WTC11 (cell line): ENCODE measurements at regions not wholly inside any gene's neighbourhood (a gene's known extent, or its start where the extent isn't known, plus 50 kb on each side); places are given as distances from the start of the nearest gene placed in this dataset.
A peak's percentile ranks its signal among the peaks of the same experiment; 100 is the strongest.

Source experiments
- ATAC-seq: fragments of 200-7000 bp; cut with Tn5 transposase; 2 replicates; pipeline ENCODE4 v1.10.0; 2021; ENCODE audit warnings: mild to moderate bottlenecking, moderate library complexity
- CTCF ChIA-PET: fragments of 300-600 bp; sonication (Branson Sonifier 250); formaldehyde crosslinking; loops from one replicate; lab custom pipeline; 2021; ENCODE audit warnings: antibody characterized with exemption; lab: Charles Lee
- POLR2A ChIA-PET: fragments of 350-600 bp; sonication (Branson Sonifier 250); formaldehyde crosslinking; loops from one replicate; lab custom pipeline; 2021; ENCODE audit warnings: antibody characterized with exemption; lab: Charles Lee
- DNase-seq: peaks from one replicate; pipeline ENCODE4 v3.0.0; 2021; ENCODE audit warnings: low spot score
- H3K27ac Mint-ChIP-seq: 2 replicates; pipeline ENCODE4 v1.8.0; 2021; ENCODE audit warnings: mixed read lengths
- H3K27me3 Mint-ChIP-seq: 2 replicates; pipeline ENCODE4 v1.8.0; 2021; ENCODE audit warnings: low read depth, mild to moderate bottlenecking, moderate library complexity, mixed read lengths
- H3K36me3 Mint-ChIP-seq: 2 replicates; pipeline ENCODE4 v1.8.0; 2021; ENCODE audit warnings: mixed read lengths
- H3K4me1 Mint-ChIP-seq: 2 replicates; pipeline ENCODE4 v1.8.0; 2022; ENCODE audit warnings: mixed read lengths
- H3K4me3 Mint-ChIP-seq: 2 replicates; pipeline ENCODE4 v1.8.0; 2021; ENCODE audit warnings: mild to moderate bottlenecking, moderate library complexity, mixed read lengths
- H3K9me3 Mint-ChIP-seq: 2 replicates; pipeline ENCODE4 v1.8.0; 2021; ENCODE audit warnings: mixed read lengths
- EMX1 ChIP-seq: fragments of 250-450 bp; sonication (Bioruptor Pico); IDR thresholded peaks from 2 replicates; pipeline ENCODE4 v1.8.0; 2021; ENCODE audit warnings: mild to moderate bottlenecking
- FOXP1 ChIP-seq: sonication (generic); formaldehyde crosslinking; IDR thresholded peaks from 2 replicates; pipeline ENCODE4 v1.8.0; 2022; ENCODE audit warnings: missing genetic modification reagents, mild to moderate bottlenecking, moderate library complexity, borderline replicate concordance
- GABPB1 ChIP-seq: sonication (generic); formaldehyde crosslinking; IDR thresholded peaks from 2 replicates; pipeline ENCODE4 v1.8.1; 2023; ENCODE audit warnings: mild to moderate bottlenecking, missing genetic modification reagents
- HMGA2 ChIP-seq: fragments of 250-450 bp; sonication (Bioruptor Pico); IDR thresholded peaks from 2 replicates; pipeline ENCODE4 v1.4.0; 2021; ENCODE audit warnings: mild to moderate bottlenecking, moderate library complexity
- MXD4 ChIP-seq: fragments of 250-450 bp; sonication (Bioruptor Pico); IDR thresholded peaks from 2 replicates; pipeline ENCODE4 v1.8.0; 2021; ENCODE audit warnings: mild to moderate bottlenecking, moderate library complexity, borderline replicate concordance
- NFE2L1 ChIP-seq: sonication (generic); formaldehyde crosslinking; IDR thresholded peaks from 2 replicates; pipeline ENCODE4 v1.8.1; 2023; ENCODE audit warnings: missing genetic modification reagents
- NR1H2 ChIP-seq: sonication (generic); formaldehyde crosslinking; IDR thresholded peaks from 2 replicates; pipeline ENCODE4 v1.9.0; 2021; ENCODE audit warnings: mild to moderate bottlenecking, moderate library complexity, missing genetic modification reagents
- OVOL2 ChIP-seq: fragments of 250-450 bp; sonication (Bioruptor Pico); IDR thresholded peaks from 2 replicates; pipeline ENCODE4 v1.9.0; 2021; ENCODE audit warnings: mild to moderate bottlenecking, borderline replicate concordance
- SMAD4 ChIP-seq: sonication (generic); formaldehyde crosslinking; IDR thresholded peaks from 2 replicates; pipeline ENCODE4 v1.8.0; 2022; ENCODE audit warnings: mild to moderate bottlenecking, missing genetic modification reagents
- SOX15 ChIP-seq: fragments of 250-450 bp; sonication (Bioruptor Pico); IDR thresholded peaks from 2 replicates; pipeline ENCODE4 v1.9.0; 2021; ENCODE audit warnings: mild to moderate bottlenecking
- SP1 ChIP-seq: sonication (generic); formaldehyde crosslinking; conservative IDR thresholded peaks from 2 replicates; pipeline ENCODE4 v1.8.1; 2022; ENCODE audit warnings: missing genetic modification reagents
- TEAD1 ChIP-seq: sonication (generic); formaldehyde crosslinking; IDR thresholded peaks from 2 replicates; pipeline ENCODE4 v1.8.0; 2022; ENCODE audit warnings: mild to moderate bottlenecking, missing genetic modification reagents
- USF1 ChIP-seq: sonication (generic); formaldehyde crosslinking; IDR thresholded peaks from 2 replicates; pipeline ENCODE4 v1.8.0; 2022; ENCODE audit warnings: mild to moderate bottlenecking, missing genetic modification reagents
- USF2 ChIP-seq: sonication (generic); formaldehyde crosslinking; IDR thresholded peaks from 2 replicates; pipeline ENCODE4 v1.8.1; 2023; ENCODE audit warnings: mild to moderate bottlenecking, missing genetic modification reagents, moderate library complexity
- ZNF138 ChIP-seq: sonication (generic); formaldehyde crosslinking; conservative IDR thresholded peaks from 2 replicates; pipeline ENCODE4 v1.8.1; 2022; ENCODE audit warnings: mild to moderate bottlenecking, moderate library complexity, missing genetic modification reagents
- ZNF232 ChIP-seq: sonication (generic); formaldehyde crosslinking; IDR thresholded peaks from 2 replicates; pipeline ENCODE4 v1.8.0; 2022; ENCODE audit warnings: mild to moderate bottlenecking, missing genetic modification reagents
- ZNF317 ChIP-seq: sonication (generic); formaldehyde crosslinking; IDR thresholded peaks from 2 replicates; pipeline ENCODE4 v1.8.1; 2023; ENCODE audit warnings: low read depth, mild to moderate bottlenecking, moderate library complexity, missing genetic modification reagents, borderline replicate concordance
- ZNF396 ChIP-seq: fragments of 250-450 bp; sonication (Bioruptor Pico); IDR thresholded peaks from 2 replicates; pipeline ENCODE4 v1.8.0; 2021; ENCODE audit warnings: mild to moderate bottlenecking, moderate library complexity, borderline replicate concordance
- ZNF425 ChIP-seq: fragments of 250-450 bp; sonication (Bioruptor Pico); conservative IDR thresholded peaks from 2 replicates; pipeline ENCODE4 v1.9.0; 2021; ENCODE audit warnings: mild to moderate bottlenecking
- ZNF671 ChIP-seq: fragments of 250-450 bp; sonication (Bioruptor Pico); IDR thresholded peaks from 2 replicates; pipeline ENCODE4 v1.8.0; 2021; ENCODE audit warnings: mild to moderate bottlenecking
- TF ChIP-seq, protein P1 (sequence below): sonication (generic); formaldehyde crosslinking; IDR thresholded peaks from 2 replicates; pipeline ENCODE4 v1.8.1; 2023; ENCODE audit warnings: mild to moderate bottlenecking, moderate library complexity, missing genetic modification reagents
- TF ChIP-seq, protein P2 (sequence below): sonication (generic); formaldehyde crosslinking; IDR thresholded peaks from 2 replicates; pipeline ENCODE4 v1.8.0; 2023; ENCODE audit warnings: missing genetic modification reagents
- TF ChIP-seq, protein P3 (sequence below): sonication (generic); formaldehyde crosslinking; conservative IDR thresholded peaks from 2 replicates; pipeline ENCODE4 v1.8.1; 2022; ENCODE audit warnings: mild to moderate bottlenecking, missing genetic modification reagents
- TF ChIP-seq, protein P4 (sequence below): sonication (generic); formaldehyde crosslinking; IDR thresholded peaks from 2 replicates; pipeline ENCODE4 v1.8.1; 2023; ENCODE audit warnings: mild to moderate bottlenecking, missing genetic modification reagents
- TF ChIP-seq, protein P5 (sequence below): sonication (generic); formaldehyde crosslinking; IDR thresholded peaks from 2 replicates; pipeline ENCODE4 v1.8.0; 2022; ENCODE audit warnings: mild to moderate bottlenecking, missing genetic modification reagents

- TF ChIP-seq, protein P1, sequence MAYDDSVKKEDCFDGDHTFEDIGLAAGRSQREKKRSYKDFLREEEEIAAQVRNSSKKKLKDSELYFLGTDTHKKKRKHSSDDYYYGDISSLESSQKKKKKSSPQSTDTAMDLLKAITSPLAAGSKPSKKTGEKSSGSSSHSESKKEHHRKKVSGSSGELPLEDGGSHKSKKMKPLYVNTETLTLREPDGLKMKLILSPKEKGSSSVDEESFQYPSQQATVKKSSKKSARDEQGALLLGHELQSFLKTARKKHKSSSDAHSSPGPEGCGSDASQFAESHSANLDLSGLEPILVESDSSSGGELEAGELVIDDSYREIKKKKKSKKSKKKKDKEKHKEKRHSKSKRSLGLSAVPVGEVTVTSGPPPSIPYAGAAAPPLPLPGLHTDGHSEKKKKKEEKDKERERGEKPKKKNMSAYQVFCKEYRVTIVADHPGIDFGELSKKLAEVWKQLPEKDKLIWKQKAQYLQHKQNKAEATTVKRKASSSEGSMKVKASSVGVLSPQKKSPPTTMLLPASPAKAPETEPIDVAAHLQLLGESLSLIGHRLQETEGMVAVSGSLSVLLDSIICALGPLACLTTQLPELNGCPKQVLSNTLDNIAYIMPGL (CRISPR knock-in tag), result no peak
- TF ChIP-seq SOX15 (CRISPR knock-in tag) (no peak), ZNF396 (CRISPR knock-in tag) (no peak), NR1H2 (CRISPR knock-in tag) (no peak), SMAD4 (CRISPR knock-in tag) (no peak)
- TF ChIP-seq, protein P2, sequence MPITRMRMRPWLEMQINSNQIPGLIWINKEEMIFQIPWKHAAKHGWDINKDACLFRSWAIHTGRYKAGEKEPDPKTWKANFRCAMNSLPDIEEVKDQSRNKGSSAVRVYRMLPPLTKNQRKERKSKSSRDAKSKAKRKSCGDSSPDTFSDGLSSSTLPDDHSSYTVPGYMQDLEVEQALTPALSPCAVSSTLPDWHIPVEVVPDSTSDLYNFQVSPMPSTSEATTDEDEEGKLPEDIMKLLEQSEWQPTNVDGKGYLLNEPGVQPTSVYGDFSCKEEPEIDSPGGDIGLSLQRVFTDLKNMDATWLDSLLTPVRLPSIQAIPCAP, result no peak
- TF ChIP-seq, all 79 proteins: peak for 0
Observed at GRCh38 chr14:25134184-25134583, 84.2 kb upstream of the STXBP6 start (continued).

DNA sequence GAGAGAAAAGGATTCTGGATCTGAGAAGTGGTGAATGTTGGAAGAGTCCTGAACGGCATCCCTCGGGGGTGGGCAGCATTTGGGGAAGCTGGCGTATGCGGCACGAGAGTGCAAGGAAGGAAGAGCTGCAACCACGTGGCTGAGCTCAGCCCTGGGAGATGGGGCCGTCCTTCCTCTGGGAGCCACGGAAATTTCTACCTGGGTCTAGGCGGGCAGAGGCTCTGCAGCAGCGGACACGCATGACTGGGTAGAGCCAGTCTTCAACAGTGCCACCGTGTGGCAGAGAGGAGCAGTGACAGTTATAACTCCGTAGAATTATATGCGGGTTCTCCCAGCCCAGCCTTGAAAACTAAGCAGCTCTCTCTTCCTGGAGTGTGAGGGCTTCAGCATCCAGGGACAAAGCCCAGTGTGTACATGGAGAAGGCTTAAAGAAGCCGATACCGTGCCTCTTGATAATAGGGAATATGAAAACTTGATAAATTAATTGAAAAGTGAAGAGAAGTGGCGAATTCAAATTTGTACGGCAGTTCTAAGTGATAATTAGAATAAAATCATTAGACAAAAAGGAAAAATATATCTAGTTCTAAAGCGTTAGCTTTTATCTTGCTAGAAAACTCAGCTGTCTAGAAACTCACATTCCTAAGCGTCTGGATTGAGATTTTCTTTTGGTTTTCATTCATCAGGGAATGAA is 82.9 kb upstream of the STXBP6 start:
- DNase-seq, result peak; percentile 76
- H3K4me3 Mint-ChIP-seq, result peak overlapping the region; percentile 34
- no peak overlapping the region for H3K27ac Mint-ChIP-seq
- H3K27me3 Mint-ChIP-seq, result peaks cover 24% of the 10 kb centered on the region
- H3K4me1 Mint-ChIP-seq, result peaks cover 4% of the 10 kb centered on the region
- CTCF ChIA-PET, result interaction anchor here (0.6 to 6.1 kb wide), 53 partner anchors 12 to 442 kb away, joined by 3 to 75 read pairs (median 5); partner anchors contain the start of gene STXBP6
- POLR2A ChIA-PET, result no interaction called here
- H3K36me3 Mint-ChIP-seq, result peaks cover under 1% of the 10 kb centered on the region; the same call in 1 of the 2 replicates
- ATAC-seq, result peak; percentile 97
- H3K9me3 Mint-ChIP-seq, result peaks cover 3% of the 10 kb centered on the region
- TF ChIP-seq MXD4 (CRISPR knock-in tag), result no peak
- TF ChIP-seq NFE2L1, result 0 out of 2 replicates have a peak, but pooled peaks have one; percentile 32
- peak; percentile 58; the same call in 1 of the 2 replicates for TF ChIP-seq USF1 (CRISPR knock-in tag)
- TF ChIP-seq ZNF138 (CRISPR knock-in tag), result no peak
- TF ChIP-seq HMGA2 (CRISPR knock-in tag), result no peak
- no peak for TF ChIP-seq ZNF232
- TF ChIP-seq, protein P3, sequence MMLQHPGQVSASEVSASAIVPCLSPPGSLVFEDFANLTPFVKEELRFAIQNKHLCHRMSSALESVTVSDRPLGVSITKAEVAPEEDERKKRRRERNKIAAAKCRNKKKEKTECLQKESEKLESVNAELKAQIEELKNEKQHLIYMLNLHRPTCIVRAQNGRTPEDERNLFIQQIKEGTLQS (CRISPR knock-in tag), result no peak
- TF ChIP-seq FOXP1 (CRISPR knock-in tag), result no peak
- no peak for TF ChIP-seq EMX1 (CRISPR knock-in tag)
- no peak for TF ChIP-seq ZNF317 (CRISPR knock-in tag)
- TF ChIP-seq SP1 (CRISPR knock-in tag), result no peak
- no peak for TF ChIP-seq ZNF425 (CRISPR knock-in tag)
- no peak for TF ChIP-seq NR1H2 (CRISPR knock-in tag)
- peak; percentile 63 for TF ChIP-seq USF2
- TF ChIP-seq OVOL2 (CRISPR knock-in tag), result no peak
- peak; percentile 44; the same call in 1 of the 2 replicates for TF ChIP-seq GABPB1 (CRISPR knock-in tag)
- no peak for TF ChIP-seq ZNF671 (CRISPR knock-in tag)
- TF ChIP-seq, protein P4, sequence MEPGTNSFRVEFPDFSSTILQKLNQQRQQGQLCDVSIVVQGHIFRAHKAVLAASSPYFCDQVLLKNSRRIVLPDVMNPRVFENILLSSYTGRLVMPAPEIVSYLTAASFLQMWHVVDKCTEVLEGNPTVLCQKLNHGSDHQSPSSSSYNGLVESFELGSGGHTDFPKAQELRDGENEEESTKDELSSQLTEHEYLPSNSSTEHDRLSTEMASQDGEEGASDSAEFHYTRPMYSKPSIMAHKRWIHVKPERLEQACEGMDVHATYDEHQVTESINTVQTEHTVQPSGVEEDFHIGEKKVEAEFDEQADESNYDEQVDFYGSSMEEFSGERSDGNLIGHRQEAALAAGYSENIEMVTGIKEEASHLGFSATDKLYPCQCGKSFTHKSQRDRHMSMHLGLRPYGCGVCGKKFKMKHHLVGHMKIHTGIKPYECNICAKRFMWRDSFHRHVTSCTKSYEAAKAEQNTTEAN (CRISPR knock-in tag), result 0 out of 2 replicates have a peak, but pooled peaks have one; percentile 53
- TF ChIP-seq, protein P5, sequence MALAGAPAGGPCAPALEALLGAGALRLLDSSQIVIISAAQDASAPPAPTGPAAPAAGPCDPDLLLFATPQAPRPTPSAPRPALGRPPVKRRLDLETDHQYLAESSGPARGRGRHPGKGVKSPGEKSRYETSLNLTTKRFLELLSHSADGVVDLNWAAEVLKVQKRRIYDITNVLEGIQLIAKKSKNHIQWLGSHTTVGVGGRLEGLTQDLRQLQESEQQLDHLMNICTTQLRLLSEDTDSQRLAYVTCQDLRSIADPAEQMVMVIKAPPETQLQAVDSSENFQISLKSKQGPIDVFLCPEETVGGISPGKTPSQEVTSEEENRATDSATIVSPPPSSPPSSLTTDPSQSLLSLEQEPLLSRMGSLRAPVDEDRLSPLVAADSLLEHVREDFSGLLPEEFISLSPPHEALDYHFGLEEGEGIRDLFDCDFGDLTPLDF (CRISPR knock-in tag), result no peak
- TF ChIP-seq, protein P2, result no peak
- no peak for TF ChIP-seq TEAD1 (CRISPR knock-in tag)
